ENCODE measurements at regions not wholly inside any gene's neighbourhood (a gene's known extent, or its start where the extent isn't known, plus 50 kb on each side); places are given as distances from the start of the nearest gene placed in this dataset.
"Not testable (repeated sequence)": the region's sequence is repeated elsewhere in the genome, so short reads cannot be mapped to it uniquely, and the experiment has no call there.

DNA sequence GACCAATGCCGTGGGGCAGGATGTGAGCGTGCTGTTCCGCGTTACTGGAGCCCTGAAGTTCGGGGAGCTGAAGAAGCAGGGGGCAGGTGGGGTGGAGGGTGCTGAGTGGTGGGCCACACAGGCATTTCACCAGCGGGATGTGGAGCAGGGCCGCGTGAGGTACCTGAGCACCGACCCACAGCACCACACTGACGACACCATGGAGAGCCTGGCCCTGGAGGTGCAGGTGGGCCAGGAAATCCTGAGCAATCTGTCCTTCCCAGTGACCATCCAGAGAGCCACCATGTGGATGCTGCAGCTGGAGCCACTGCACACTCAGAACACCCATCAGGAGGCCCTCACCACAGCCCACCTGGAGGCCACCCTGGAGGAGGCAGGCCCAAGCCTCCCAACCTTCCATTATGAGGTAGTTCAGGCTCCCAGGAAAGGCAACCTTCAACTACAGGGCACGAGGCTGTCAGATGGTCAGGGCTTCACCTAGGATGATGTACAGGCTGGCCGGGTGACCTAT, 179.6 kb downstream of the TBC1D2B start:
- DNase-seq (ENCODE audit: extremely low read depth, low read depth), result no peak

DNA sequence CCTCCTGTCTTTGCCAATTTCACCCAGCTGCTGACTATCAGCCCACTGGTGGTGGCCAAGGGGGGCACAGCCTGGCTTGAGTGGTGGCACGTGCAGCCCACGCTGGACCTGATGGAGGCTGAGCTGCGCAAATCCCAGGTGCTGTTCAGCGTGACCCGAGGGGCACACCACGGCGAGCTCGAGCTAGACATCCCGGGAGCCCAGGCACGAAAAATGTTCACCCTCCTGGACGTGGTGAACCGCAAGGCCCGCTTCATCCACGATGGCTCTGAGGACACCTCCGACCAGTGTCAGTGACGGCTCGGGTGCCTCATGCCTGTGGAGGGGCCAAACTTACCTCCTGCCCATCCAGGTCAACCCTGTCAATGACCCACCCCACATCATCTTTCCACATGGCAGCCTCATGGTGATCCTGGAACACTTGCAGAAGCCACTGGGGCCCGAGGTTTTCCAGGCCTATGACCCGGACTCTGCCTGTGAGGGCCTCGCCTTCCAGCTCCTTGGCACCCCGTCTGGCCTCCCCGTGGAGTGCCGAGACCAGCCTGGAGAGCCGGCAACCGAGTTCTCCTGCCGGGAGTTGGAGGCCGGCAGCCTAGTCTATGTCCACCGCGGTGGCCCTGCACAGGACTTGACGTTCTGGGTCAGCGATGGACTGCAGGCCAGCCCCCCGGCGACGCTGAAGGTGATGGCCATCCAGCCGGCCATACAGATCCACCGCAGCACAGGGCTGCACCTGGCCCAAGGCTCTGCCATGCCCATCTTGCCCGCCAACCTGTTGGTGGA, 180.2 kb downstream of the TBC1D2B start:
- DNase-seq (ENCODE audit: extremely low read depth, low read depth), result not testable (repeated sequence)

DNA sequence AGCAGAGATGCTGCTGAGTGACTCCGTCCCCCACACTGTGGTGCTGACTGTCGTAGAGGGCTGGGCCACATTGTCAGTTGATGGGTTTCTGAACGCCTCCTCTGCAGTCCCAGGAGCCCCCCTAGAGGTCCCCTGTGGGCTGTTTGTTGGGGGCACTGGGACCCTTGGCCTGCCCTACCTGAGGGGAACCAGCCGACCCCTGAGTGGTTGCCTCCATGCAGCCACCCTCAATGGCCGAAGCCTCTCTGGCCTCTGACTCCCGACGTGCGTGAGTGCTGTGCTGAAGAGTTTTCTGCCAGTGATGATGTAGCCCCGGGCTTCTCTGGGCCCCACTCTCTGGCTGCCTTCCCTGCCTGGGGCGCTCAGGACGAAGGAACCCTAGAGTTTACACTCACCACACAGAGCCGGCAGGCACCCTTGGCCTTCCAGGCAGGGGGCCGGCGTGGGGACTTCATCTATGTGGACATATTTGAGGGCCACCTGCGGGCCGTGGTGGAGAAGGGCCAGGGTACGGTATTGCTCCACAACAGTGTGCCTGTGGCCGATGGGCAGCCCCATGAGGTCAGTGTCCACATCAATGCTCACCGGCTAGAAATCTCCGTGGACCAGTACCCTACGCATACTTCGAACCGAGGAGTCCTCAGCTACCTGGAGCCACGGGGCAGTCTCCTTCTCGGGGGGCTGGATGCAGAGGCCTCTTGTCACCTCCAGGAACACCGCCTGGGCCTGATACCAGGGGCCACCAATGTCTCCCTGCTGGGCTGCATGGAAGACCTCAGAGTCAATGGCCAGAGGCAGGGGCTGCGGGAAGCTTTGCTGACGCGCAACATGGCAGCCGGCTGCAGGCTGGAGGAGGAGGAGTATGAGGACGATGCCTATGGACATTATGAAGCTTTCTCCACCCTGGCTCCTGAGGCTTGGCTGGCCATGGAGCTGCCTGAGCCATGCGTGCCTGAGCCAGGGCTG, 181.1 kb downstream of the TBC1D2B start:
- DNase-seq (ENCODE audit: extremely low read depth, low read depth), result not testable (repeated sequence)

DNA sequence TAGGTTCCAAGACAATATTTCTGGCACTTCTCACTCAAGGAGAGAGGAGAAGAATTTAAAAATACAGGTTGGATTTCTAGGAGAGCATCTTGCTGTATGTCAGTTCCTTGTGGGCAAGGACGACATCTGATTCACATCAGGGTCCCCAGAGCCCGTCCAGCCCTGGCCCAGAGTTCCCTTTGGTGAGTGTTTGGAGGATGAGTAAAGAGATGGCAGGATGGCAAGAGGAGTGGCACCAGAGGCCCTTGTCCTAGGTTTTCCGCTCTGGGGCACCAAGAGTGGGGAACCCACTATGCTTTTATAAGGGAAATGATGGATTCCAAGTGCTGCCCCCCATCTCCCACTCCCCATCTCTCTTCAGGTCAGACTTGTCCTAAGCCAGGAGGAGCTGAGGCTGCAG, 181.8 kb downstream of the TBC1D2B start:
- DNase-seq (ENCODE audit: extremely low read depth, low read depth), result no peak

DNA sequence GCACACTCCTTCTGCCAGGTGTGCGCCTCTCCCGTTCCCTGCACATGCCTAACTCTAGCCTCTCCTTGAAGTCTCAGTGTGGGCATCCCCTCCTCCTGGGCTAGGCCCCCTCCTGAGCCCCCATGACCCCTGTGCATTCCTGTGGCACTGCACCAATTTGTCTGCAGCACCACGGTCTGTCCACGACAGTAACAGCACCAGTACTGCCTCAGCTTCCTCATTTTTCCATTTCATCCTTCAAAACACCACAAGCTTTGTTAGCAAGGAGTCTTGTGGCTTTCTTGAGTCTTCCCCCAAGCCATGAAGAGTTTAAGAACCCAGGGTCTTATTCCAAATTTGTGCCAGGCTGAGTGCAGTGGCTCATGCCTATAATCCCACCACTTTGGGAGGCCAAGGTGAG, 182.4 kb downstream of the TBC1D2B start:
- DNase-seq (ENCODE audit: extremely low read depth, low read depth), result not testable (repeated sequence)

DNA sequence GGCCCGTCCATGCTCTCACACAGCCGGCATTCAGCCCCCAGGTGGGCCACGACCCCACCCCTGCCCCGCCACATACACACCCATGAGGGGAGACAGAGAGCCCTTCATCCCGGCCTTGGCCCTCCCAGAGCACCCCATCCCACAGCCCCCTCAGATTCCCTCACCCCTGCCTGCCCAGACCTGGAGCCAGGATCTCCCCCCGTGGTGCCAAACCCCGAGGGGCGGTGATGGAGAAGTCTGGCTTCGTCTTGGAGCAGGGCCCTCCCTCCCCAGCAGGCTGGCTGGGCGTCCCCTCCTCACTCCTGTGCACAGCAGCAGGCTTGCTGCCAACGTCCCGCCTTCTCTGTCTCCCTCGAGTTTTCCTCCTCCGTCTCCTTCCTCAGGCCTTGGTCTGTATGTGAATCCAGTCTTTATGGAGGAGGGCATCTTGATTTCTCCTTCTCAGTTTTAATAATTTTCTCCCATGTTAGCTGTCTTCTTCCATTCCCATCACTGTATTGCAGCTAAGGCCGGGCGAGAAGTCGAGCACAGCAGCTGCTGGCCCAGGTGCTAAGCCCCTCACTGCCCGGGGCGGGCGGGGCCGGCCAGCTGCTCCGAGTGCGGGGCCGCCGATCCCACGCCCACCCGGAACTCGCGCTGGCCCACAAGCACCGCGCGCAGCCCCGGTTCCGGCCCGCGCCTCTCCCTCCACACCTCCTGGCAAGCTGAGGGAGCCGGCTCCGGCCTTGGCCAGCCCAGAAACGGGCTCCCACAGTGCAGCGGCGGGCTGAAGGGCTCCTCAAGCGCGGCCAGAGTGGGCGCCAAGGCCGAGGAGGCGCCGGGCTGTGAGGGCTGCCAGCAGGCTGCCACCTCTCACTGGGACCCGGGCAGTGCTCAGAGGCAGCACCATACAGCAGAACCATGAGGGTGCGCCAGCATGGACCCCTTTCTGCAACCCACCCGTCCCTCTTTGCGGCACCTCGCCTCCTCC, 183.6 kb downstream of the TBC1D2B start:
- DNase-seq (ENCODE audit: extremely low read depth, low read depth), result not testable (repeated sequence)

DNA sequence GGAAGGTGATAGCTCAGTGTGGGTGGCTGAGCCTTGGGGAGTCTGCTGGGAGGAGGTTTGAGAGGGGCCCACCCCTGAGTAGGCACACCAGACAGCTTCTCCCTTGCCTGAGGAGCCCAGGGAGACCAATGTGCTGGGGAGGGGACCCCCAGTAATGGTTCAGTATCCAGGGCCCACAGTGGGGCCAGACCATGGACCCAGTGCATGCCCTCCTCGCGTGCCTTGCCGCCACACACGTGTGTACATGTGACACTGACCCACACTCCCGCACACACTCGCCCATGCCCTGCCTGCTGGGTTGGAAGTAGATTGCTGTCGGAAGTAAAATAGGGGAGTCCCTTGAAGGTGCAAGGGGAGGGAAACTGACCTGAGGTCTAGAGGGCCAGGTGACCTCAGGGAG, 184.3 kb downstream of the TBC1D2B start:
- DNase-seq (ENCODE audit: extremely low read depth, low read depth), result not testable (repeated sequence)

DNA sequence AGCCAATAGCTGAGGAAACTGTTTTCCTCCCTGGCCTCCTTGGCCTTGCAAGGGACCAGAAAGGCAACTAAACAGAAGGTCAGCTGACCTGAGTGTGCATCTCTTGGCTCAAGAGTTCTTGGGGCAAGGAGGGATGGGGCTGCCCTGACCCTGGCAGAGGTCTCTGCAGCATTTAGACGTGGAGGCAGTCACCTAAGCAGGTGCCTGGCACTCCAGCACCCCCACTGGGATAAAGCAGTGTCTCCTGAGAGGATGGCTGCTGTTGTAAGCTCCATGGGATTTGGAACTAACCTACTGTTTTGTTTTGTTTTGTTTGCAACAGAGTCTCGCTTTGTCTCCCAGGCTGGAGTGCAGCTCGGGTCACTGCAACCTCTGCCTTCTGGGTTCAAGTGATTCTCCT, 185.2 kb downstream of the TBC1D2B start:
- DNase-seq (ENCODE audit: extremely low read depth, low read depth), result no peak

DNA sequence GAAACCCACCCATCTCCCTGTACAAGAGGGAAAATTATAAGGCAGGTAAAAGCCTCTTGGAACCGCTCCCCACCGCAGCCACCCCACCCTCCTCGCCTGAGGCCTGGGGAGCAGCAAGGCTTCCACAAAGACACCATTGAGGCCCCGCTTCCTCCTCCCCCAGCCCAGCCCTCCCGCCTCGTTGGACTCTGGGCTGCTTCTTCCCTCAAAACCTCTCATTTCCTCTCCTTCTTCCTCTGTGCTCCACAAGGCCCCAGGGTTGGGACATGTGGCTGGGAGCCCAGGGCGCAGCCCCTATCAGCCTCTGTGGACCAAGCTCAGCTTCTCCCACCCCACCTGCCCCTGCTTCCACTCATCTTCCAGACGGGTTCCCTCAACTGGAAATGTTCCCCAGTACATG, 185.6 kb downstream of the TBC1D2B start:
- DNase-seq (ENCODE audit: extremely low read depth, low read depth), result not testable (repeated sequence)

DNA sequence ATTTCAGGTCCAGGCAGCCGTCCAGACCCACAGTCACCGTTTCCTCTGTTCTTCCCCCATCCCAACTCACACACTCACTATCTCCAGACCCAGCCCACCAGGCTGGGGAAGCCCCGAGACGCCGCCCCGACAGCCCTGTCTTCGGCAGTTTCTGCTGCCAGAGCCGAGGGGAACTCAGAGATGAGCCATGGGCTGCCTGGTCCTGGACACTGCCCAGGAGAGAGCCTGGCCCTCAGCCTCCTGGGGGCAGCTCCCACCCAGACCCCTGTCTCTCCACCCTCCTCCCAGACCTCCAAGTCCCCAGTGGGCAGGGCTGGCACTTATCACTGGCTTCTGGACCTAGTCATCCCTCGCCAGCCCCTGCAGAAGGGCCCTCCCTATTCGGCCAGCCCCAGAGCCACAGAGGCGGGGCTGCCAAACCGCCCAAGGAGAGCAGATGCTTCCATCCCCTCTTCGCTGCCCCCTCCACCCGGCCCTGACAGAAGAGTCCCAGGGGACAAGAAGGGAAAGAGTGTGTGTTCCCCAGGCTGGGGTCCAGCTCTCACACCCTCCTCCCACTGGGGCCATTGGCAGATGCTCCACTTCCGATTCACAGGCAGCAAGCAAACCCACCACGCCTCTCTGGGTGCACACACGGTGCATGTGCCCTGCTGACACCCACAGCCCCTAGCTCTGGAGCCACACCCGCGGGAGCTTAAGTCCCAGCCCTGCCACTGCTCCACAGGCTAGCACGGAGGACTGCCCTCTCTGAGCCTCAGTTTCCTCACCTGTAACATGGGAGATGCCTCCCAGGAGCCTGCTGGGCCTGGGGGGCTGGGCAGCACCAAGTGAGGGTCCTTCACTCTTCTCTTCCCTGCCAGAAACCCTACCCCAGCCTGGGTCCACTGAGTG, 186.4 kb downstream of the TBC1D2B start:
- not testable (repeated sequence) for DNase-seq (ENCODE audit: extremely low read depth, low read depth)

DNA sequence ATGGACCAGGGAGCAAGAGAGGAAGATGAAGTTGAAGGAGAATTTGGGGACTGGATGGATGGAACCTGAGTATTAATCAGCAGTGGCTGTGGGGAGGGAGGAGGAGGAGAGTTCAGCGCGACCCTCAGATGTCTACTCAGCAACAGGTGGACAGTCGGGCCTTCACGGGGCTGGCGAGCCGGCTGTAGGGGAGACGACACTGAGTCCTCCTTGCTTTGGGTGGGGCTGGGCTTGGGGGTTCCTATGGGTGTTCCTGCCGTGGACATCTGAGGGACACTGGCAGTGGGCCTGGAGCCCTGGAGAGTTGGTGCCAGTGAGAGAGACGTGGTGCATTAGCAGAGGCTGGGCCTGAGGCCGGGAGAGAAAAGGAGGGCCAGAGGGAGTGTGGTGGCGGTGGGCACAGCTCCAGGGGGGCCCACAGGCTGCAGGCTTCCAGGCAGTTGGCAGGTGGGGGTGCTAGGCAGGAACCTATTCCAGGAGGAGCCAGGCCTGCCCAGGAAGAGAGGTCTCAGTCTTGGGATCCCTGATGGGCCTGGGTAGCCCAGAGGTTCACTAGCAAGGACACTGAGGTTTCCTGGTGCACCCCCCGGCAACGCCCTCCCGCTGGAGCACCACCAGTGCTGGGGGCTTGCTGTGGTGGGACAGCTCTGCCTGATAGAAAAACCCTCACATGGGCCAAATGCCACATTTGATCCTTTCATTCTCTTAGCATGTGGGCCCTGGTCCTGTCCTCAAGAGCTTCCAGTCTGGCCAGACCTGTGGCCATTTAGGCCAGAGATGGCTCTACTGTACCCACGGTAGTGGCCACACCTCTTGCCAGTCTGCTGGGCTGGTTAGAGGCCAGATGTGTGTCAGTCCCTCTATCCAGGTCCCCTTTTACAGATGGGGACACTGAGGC, 187.4 kb downstream of the TBC1D2B start:
- not testable (repeated sequence) for DNase-seq (ENCODE audit: extremely low read depth, low read depth)

DNA sequence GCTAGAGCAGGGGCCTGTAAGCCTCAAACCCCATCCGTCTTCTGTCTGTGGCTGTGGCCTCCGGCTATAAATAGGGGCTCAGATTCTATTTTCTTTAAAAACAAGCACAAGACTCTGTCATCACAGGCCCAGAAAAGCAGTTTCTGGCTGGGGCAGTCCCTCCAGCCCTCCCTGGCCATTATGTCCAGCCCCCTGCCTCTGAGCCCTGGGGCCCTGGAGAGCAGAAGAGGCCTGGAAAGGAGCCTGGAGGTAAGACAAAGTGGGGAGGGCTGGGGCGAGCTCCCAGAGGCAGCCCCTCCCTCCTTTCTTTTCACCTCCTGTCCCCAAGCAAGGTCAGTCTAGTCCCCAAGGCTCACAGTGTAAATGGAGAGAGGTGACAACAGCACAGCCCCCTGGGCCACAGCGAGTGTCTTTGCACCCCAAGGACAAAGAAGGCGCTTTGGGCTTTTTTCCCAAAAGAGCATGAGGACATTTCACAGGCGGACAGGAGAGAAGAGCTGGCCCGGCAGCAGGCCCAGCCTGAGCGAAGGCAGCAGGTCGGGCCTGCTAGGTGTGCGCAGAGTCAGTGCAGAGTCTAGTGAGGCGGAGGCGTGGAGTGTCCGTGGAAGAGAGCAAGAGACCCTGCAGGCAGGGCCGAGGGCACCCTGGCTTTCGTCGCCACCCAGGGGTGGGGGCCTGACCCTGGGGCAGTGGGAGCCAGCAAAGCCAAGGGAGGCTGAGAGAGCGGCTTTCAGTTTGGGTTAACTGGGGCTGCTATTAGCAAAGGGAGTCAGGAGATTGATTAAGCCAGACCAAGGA, 188.3 kb downstream of the TBC1D2B start:
- no peak for DNase-seq (ENCODE audit: extremely low read depth, low read depth)

DNA sequence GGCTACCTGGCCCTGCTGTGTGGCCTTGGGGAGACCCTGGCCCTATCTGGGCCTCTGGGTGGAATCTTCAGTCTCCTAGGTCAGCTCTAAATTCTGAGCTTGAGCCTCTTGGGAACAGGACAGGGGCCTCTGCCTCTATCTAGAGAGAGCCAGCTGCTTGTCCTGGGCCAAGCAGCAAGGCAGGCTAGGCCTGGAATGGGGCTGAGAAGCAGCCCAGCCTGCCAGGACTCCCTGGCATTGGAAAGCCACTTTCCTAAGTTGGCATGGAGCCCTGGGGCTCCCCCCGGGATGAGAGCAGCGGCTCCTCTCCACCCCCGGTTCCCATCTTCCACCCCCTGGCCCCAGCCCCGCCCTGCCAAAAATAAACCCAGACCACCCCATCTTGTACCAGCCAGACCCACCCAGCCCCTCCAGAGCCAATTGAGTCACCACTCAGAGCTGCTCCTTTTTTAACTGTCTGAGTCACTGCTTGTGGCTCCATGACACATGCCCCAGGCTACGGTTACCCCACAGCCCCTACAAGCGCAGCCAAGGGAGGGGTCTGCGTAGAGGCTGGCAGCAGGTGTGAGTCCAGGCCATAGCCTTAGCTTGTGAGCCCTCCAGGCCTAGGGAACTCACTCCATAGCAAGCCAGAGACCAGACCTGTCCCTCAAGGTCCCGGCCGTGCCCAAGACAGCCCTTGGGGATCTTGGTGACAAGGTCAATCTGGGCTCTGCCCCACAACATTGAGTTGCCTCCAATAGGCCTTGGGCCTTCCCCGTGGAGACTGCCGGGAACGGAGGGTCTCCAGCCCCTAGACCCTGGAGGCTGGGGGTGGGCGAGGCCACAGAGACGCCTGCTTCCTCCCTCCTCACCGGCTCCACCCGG, 189.7 kb downstream of the TBC1D2B start:
- DNase-seq (ENCODE audit: extremely low read depth, low read depth), result not testable (repeated sequence)

DNA sequence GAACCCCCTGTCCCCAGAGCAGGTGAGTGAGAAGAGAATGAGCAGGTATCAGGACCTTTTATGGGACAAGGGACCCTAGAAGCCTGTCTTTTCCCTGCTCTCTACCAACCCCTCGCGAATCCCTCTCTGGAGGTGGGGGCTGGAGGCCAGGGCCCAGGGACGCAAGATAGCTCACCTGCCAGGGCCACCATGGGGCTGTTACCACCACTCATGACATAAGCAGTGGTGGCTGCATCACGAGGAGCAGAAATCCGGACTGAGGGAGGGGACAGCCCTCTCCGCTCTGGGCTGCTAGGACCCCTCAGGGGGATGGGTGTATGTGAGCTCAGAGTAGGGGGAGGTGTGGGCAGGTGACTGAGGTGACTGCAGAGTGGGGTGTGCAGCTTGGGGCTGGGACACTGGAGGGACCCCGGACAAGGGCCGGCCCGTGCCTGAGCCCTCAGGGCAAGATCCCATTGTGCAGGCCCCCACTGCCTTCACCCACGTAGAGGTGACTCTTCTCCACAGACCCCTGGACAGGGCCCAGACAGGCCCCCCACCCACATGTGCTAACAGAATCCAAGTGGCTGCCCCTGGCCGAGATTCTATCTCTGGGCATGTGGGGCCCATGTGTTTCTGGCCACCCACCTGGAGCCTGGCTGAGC, 190.6 kb downstream of the TBC1D2B start:
- DNase-seq (ENCODE audit: extremely low read depth, low read depth), result no peak

DNA sequence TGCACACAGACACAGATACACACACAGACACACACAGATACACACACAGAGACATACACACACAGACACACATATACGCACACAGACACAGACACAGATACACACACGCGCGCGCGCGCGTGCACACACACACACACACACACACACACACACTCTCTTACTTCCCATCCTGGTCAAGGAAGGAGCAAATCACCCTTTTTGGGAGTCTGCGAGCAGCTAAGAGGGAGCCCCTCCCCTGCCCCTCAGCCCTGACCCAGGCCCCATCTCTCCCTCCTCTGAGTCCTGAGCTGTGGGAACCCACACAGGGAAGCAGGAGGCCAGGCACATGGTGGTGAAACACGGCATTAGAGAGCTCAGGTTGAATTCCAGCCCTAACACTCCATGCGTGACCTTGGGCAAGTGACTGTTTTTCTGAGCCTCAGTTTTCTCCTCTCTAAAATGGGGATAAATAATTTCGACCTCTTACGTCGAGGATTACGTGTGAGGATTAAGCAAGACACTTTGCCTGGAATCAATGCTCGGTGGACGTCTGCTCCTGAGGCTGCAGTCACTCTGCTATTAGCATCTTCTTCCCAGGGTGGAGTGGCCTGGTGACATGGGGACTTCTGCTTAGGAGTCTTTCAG, 191.5 kb downstream of the TBC1D2B start:
- not testable (repeated sequence) for DNase-seq (ENCODE audit: extremely low read depth, low read depth)
